Fibroblast of mammary gland (primary cell): ENCODE measurements at regions not wholly inside any gene's neighbourhood (a gene's known extent, or its start where the extent isn't known, plus 50 kb on each side); places are given as distances from the start of the nearest gene placed in this dataset.

Experiments used
- DNase-seq: peaks from one replicate; pipeline ENCODE4 v3.0.0-alpha.2; 2010; ENCODE audit warnings: low read depth
- H3K4me3 ChIP-seq: 2 replicates; pipeline ENCODE4 v1.5.1; 2011; ENCODE audit warnings: low read depth, mild to moderate bottlenecking, low read length, moderate library complexity; ENCODE audit not compliant: control insufficient read depth
- CTCF ChIP-seq: conservative IDR thresholded peaks from 2 replicates; pipeline ENCODE4 v1.5.1; 2011; ENCODE audit warnings: low read depth, low read length, inconsistent platforms; ENCODE audit not compliant: control insufficient read depth, insufficient read depth

- no peak for DNase-seq
- no peak overlapping the region for H3K4me3 ChIP-seq
- no peak for TF ChIP-seq CTCF
These were observed 532.4 kb upstream of the ITGA1 start for GRCh38 chr5:52255308-52255707.

GRCh38 chr5:52262844-52263243 lies 524.9 kb upstream of the ITGA1 start:
- no peak for DNase-seq
- H3K4me3 ChIP-seq: no peak overlapping the region
- TF ChIP-seq CTCF: no peak

GRCh38 chr5:52269401-52269800 lies 518.3 kb upstream of the ITGA1 start:
- DNase-seq: no peak
- no peak for TF ChIP-seq CTCF
- H3K4me3 ChIP-seq: no peak overlapping the region

- DNase-seq: no peak
- H3K4me3 ChIP-seq: no peak overlapping the region
- no peak for TF ChIP-seq CTCF
These were observed 517.9 kb upstream of the ITGA1 start for GRCh38 chr5:52269859-52270258.

- H3K4me3 ChIP-seq: no peak overlapping the region
- no peak for DNase-seq
- TF ChIP-seq CTCF: no peak
These were observed 512.1 kb upstream of the ITGA1 start for GRCh38 chr5:52275639-52276038.

GRCh38 chr5:52277101-52277500 lies 510.6 kb upstream of the ITGA1 start:
- no peak for TF ChIP-seq CTCF
- H3K4me3 ChIP-seq: no peak overlapping the region
- DNase-seq: no peak

- TF ChIP-seq CTCF: no peak
- no peak for DNase-seq
- H3K4me3 ChIP-seq: no peak overlapping the region
These were observed 505.1 kb upstream of the ITGA1 start for GRCh38 chr5:52282647-52283046.
